OCI-LY1 (cell line): ENCODE measurements at regions not wholly inside any gene's neighbourhood (a gene's known extent, or its start where the extent isn't known, plus 50 kb on each side); places are given as distances from the start of the nearest gene placed in this dataset.

Experiments
- H2AFZ ChIP-seq: fragments of 200-600 bp; sonication (generic), shearing (Covaris generic); 2 replicates; pipeline ENCODE4 v1.6.0; 2014; ENCODE audit warnings: antibody characterized with exemption, mild to moderate bottlenecking, low read length
- H3F3A ChIP-seq: fragments of 200-600 bp; sonication (generic), shearing (Covaris generic); 2 replicates; pipeline ENCODE4 v1.6.0; 2014; ENCODE audit warnings: mild to moderate bottlenecking, antibody characterized with exemption, low read length, moderate library complexity; ENCODE audit not compliant: insufficient read depth
- H3K27ac ChIP-seq: fragments of 200-600 bp; sonication (generic); 2 replicates; pipeline ENCODE4 v1.5.1; 2014; ENCODE audit warnings: low read length, mixed run types, mild to moderate bottlenecking, low read depth; ENCODE audit not compliant: poor library complexity, severe bottlenecking
- H3K27me3 ChIP-seq: fragments of 200-600 bp; sonication (generic); 2 replicates; pipeline ENCODE4 v1.6.0; 2014; ENCODE audit warnings: antibody characterized with exemption, mild to moderate bottlenecking, low read length, moderate library complexity; ENCODE audit not compliant: insufficient read depth
- H3K36me3 ChIP-seq: fragments of 200-600 bp; sonication (generic); 2 replicates; pipeline ENCODE4 v1.6.1; 2014; ENCODE audit warnings: mild to moderate bottlenecking, antibody characterized with exemption, low read length, moderate library complexity, mixed read lengths; ENCODE audit not compliant: insufficient read depth
- H3K4me1 ChIP-seq: fragments of 200-600 bp; sonication (generic); 2 replicates; pipeline ENCODE4 v1.5.1; 2014; ENCODE audit warnings: mild to moderate bottlenecking, low read length, moderate library complexity; ENCODE audit not compliant: insufficient read depth, severe bottlenecking
- H3K4me2 ChIP-seq: fragments of 200-600 bp; sonication (generic), shearing (Covaris generic); 2 replicates; pipeline ENCODE4 v1.6.1; 2014; ENCODE audit warnings: low read length
- H3K4me3 ChIP-seq: fragments of 200-600 bp; sonication (generic); 2 replicates; pipeline ENCODE4 v1.5.1; 2014; ENCODE audit warnings: low read length, low read depth, mild to moderate bottlenecking, mixed read lengths; ENCODE audit not compliant: poor library complexity, severe bottlenecking
- H3K79me2 ChIP-seq: fragments of 200-600 bp; shearing (Covaris generic); 2 replicates; pipeline ENCODE4 v1.6.1; 2016; ENCODE audit warnings: mixed run types, low read length, mixed read lengths; ENCODE audit not compliant: insufficient read depth
- H3K9ac ChIP-seq: fragments of 200-600 bp; sonication (generic), shearing (Covaris generic); 2 replicates; pipeline ENCODE4 v1.6.1; 2014; ENCODE audit warnings: mild to moderate bottlenecking, low read length, mixed read lengths
- H3K9me2 ChIP-seq: fragments of 200-600 bp; sonication (generic), shearing (Covaris generic); 2 replicates; pipeline ENCODE4 v1.6.1; 2014; ENCODE audit warnings: low read depth, mild to moderate bottlenecking, low read length, mixed read lengths
- H3K9me3 ChIP-seq: fragments of 200-600 bp; shearing (Covaris generic); 2 replicates; pipeline ENCODE4 v1.6.1; 2014; ENCODE audit warnings: low read length, mixed read lengths
- H4K20me1 ChIP-seq: fragments of 200-600 bp; sonication (generic), shearing (Covaris generic); 2 replicates; pipeline ENCODE4 v1.6.0; 2016; ENCODE audit warnings: mild to moderate bottlenecking, low read length; ENCODE audit not compliant: insufficient read depth
- EZH2 ChIP-seq: fragments of 200-600 bp; sonication (generic), shearing (Covaris generic); IDR thresholded peaks from 2 replicates; pipeline ENCODE4 v1.8.0; 2017; ENCODE audit warnings: borderline replicate concordance, mixed run types, mild to moderate bottlenecking, antibody characterized with exemption, low read length, moderate library complexity, mixed read lengths
- TF ChIP-seq, protein P1 (sequence below): fragments of 200-600 bp; sonication (generic), shearing (Covaris generic); IDR thresholded peaks from 2 replicates; pipeline ENCODE4 v1.5.1; 2017; ENCODE audit warnings: mild to moderate bottlenecking, antibody characterized with exemption, low read length, moderate library complexity, mixed read lengths

DNA sequence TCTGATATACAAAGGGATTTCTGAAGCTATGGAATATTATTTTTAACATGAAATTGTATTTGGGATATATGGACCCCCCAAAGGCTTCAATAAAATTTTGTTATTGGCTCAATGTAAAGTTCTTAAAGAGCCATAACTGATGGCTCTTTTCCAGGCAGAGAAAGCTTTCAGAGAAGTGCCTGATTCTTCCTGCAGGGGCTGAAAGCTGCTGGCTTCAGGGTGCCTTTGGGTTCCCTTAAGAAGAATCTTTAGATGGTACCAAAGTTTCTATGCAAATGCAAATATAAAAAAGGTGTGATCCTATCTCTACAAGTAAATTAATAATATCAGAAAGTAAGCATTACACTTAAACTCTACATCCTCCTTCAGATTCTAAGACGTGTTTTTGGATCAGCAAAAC, 72.6 kb downstream of the NR2F2 start:
- Histone ChIP-seq H3K36me3 (no peaks in the 10 kb centered on the region), H3K79me2 (no peaks in the 10 kb centered on the region), H3K27ac (no peak overlapping the region), H3K4me2 (no peak overlapping the region), H3F3A (no peaks in the 10 kb centered on the region), H3K27me3 (no peaks in the 10 kb centered on the region), H3K9ac (no peak overlapping the region), H3K4me3 (no peak overlapping the region), H3K9me2 (no peaks in the 10 kb centered on the region), H3K4me1 (no peaks in the 10 kb centered on the region), H3K9me3 (no peaks in the 10 kb centered on the region), H4K20me1 (no peaks in the 10 kb centered on the region), H2AFZ (no peak overlapping the region)
- no peak for TF ChIP-seq EZH2
- TF ChIP-seq, protein P1, sequence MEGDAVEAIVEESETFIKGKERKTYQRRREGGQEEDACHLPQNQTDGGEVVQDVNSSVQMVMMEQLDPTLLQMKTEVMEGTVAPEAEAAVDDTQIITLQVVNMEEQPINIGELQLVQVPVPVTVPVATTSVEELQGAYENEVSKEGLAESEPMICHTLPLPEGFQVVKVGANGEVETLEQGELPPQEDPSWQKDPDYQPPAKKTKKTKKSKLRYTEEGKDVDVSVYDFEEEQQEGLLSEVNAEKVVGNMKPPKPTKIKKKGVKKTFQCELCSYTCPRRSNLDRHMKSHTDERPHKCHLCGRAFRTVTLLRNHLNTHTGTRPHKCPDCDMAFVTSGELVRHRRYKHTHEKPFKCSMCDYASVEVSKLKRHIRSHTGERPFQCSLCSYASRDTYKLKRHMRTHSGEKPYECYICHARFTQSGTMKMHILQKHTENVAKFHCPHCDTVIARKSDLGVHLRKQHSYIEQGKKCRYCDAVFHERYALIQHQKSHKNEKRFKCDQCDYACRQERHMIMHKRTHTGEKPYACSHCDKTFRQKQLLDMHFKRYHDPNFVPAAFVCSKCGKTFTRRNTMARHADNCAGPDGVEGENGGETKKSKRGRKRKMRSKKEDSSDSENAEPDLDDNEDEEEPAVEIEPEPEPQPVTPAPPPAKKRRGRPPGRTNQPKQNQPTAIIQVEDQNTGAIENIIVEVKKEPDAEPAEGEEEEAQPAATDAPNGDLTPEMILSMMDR: no peak

DNA sequence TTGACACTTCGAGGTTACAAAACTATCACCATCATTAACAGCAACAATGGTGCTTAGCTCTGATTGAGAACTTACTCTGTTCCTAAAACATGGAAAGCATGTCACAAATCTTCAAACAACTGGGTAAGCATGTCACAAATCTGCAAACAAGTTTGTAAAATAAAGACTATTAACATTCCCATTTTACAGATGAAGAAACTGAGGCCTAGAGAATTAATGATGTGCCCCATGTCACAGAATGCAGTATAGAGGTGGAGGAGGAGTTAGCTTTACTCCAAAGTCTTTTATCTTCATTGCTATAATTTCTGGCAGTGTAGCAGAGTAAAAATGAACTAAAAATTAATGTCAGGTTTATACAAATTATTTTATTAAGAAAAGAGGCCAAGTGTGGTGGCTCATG, 73.4 kb downstream of the NR2F2 start:
- Histone ChIP-seq H3K27ac (no peak overlapping the region), H3K27me3 (no peaks in the 10 kb centered on the region), H3K9me2 (no peaks in the 10 kb centered on the region)

DNA sequence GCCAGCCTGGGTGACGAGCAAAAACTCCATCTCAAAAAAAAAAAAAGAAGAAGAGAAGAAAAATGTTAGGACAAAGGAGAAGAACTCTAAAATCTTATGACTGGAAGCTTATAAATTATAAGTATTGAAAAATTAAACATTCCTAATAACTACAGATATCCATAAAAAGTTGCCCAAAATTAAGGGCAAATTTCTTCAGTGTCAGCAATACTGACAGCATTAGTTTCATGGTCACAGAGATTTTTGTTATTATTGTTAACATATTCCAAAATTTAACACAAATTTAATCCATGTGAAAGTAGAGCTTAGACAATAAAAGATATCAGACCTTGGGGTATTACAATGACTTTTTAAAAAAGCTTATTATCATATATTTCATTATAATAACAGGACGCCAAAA, 74.1 kb downstream of the NR2F2 start:
- Histone ChIP-seq H3K36me3 (no peaks in the 10 kb centered on the region), H3K4me1 (no peaks in the 10 kb centered on the region), H4K20me1 (no peaks in the 10 kb centered on the region), H3K79me2 (no peaks in the 10 kb centered on the region), H3K9ac (no peak overlapping the region), H3K27me3 (no peaks in the 10 kb centered on the region), H2AFZ (no peak overlapping the region), H3K4me2 (no peak overlapping the region), H3K9me3 (no peaks in the 10 kb centered on the region), H3K4me3 (no peak overlapping the region), H3K27ac (no peak overlapping the region), H3F3A (no peaks in the 10 kb centered on the region), H3K9me2 (no peaks in the 10 kb centered on the region)
- TF ChIP-seq EZH2: no peak
- TF ChIP-seq, protein P1: no peak

More for the DNA sequence above, 73.4 kb downstream of the NR2F2 start:
- no peaks in the 10 kb centered on the region for H4K20me1 ChIP-seq
- no peak overlapping the region for H2AFZ ChIP-seq
- H3K4me3 ChIP-seq: no peak overlapping the region
- H3F3A ChIP-seq: no peaks in the 10 kb centered on the region
- TF ChIP-seq, protein P1: no peak
- TF ChIP-seq EZH2: no peak
- no peak overlapping the region for H3K9ac ChIP-seq
- H3K4me2 ChIP-seq: no peak overlapping the region
- H3K79me2 ChIP-seq: no peaks in the 10 kb centered on the region
- no peaks in the 10 kb centered on the region for H3K4me1 ChIP-seq
- H3K9me3 ChIP-seq: no peaks in the 10 kb centered on the region
- H3K36me3 ChIP-seq: no peaks in the 10 kb centered on the region
